GM21529 (cell line): ENCODE measurements at regions not wholly inside any gene's neighbourhood (a gene's known extent, or its start where the extent isn't known, plus 50 kb on each side); places are given as distances from the start of the nearest gene placed in this dataset.
"Not testable (repeated sequence)": the region's sequence is repeated elsewhere in the genome, so short reads cannot be mapped to it uniquely, and the experiment has no call there.

Source experiments
- ATAC-seq: cut with Tn5 transposase; IDR thresholded peaks from one replicate; pipeline ENCODE4 v1.9.1; 2021; ENCODE audit not compliant: unreplicated experiment

GRCh38 chr13:81025091-81025490 is 684.2 kb upstream of the SPRY2 start:
- ATAC-seq = no peak

GRCh38 chr13:81021284-81021840 is 680.4 kb upstream of the SPRY2 start:
- no peak for ATAC-seq

- ATAC-seq = no peak
Observed at GRCh38 chr13:81020010-81020409, 679.1 kb upstream of the SPRY2 start.

- no peak for ATAC-seq
Observed at GRCh38 chr13:81018936-81019335, 678.0 kb upstream of the SPRY2 start.

GRCh38 chr13:81017513-81018152 is 676.7 kb upstream of the SPRY2 start:
- ATAC-seq = peak; percentile 88

GRCh38 chr13:81012031-81012430 is 671.1 kb upstream of the SPRY2 start:
- ATAC-seq = no peak

- no peak for ATAC-seq
Observed at GRCh38 chr13:81001828-81002385, 661.0 kb upstream of the SPRY2 start.

- not testable (repeated sequence) for ATAC-seq
Observed at GRCh38 chr13:80998603-80999002, 657.7 kb upstream of the SPRY2 start.

GRCh38 chr13:80989747-80990146 is 648.8 kb upstream of the SPRY2 start:
- ATAC-seq = no peak

GRCh38 chr13:80989241-80989640 is 648.3 kb upstream of the SPRY2 start:
- no peak for ATAC-seq

- ATAC-seq = no peak
Observed at GRCh38 chr13:80988391-80989151, 647.6 kb upstream of the SPRY2 start.

- ATAC-seq = peak; percentile 99
Observed at GRCh38 chr13:80979035-80979641, 638.2 kb upstream of the SPRY2 start.

GRCh38 chr13:80977168-80977567 is 636.2 kb upstream of the SPRY2 start:
- no peak for ATAC-seq

GRCh38 chr13:80975903-80976302 is 635.0 kb upstream of the SPRY2 start:
- ATAC-seq = no peak

GRCh38 chr13:80973721-80974120 is 632.8 kb upstream of the SPRY2 start:
- ATAC-seq = no peak

GRCh38 chr13:80972857-80973478 is 632.0 kb upstream of the SPRY2 start:
- ATAC-seq = no peak

- ATAC-seq = no peak
Observed at GRCh38 chr13:80965097-80965496, 624.2 kb upstream of the SPRY2 start.

- ATAC-seq = no peak
Observed at GRCh38 chr13:80962855-80963254, 621.9 kb upstream of the SPRY2 start.

GRCh38 chr13:80962173-80962572 is 621.2 kb upstream of the SPRY2 start:
- no peak for ATAC-seq

- ATAC-seq = no peak
Observed at GRCh38 chr13:80957019-80957655, 616.2 kb upstream of the SPRY2 start.

- no peak for ATAC-seq
Observed at GRCh38 chr13:80955501-80955900, 614.6 kb upstream of the SPRY2 start.
